Vagina (tissue), 2 donors: ENCODE measurements at regions not wholly inside any gene's neighbourhood (a gene's known extent, or its start where the extent isn't known, plus 50 kb on each side); places are given as distances from the start of the nearest gene placed in this dataset.

ENCODE experiments used
- DNase-seq, 2 donors: peaks; one replicate each; pipeline ENCODE4 v3.0.0-alpha.2; 2017; ENCODE audit errors: extremely low spot score in 2 of 2
- H3K27ac ChIP-seq: fragments of 200-600 bp; sonication (generic); one replicate; pipeline ENCODE4 v1.5.1; 2019
- H3K27me3 ChIP-seq: fragments of 200-600 bp; sonication (generic); one replicate; pipeline ENCODE4 v1.5.1; 2019
- H3K36me3 ChIP-seq, 2 donors: fragments of 200-600 bp; sonication (generic); one replicate each; pipeline ENCODE4 v1.5.1; 2017 to 2019
- H3K4me1 ChIP-seq: fragments of 200-600 bp; sonication (generic); one replicate; pipeline ENCODE4 v1.5.1; 2019
- H3K4me3 ChIP-seq, 2 donors: fragments of 200-600 bp; sonication (generic); 1 replicate in 1 of 2; 2 replicates in 1 of 2; pipeline ENCODE4 v1.5.1; 2016 to 2019
- H3K9me3 ChIP-seq: fragments of 200-600 bp; sonication (generic); one replicate; pipeline ENCODE4 v1.5.1; 2019
- POLR2A ChIP-seq, 2 donors: fragments of 450-650 bp; IDR thresholded peaks; one replicate each; pipeline ENCODE4 v1.6.1; 2017; ENCODE audit warnings: antibody characterized with exemption in 2 of 2, mild to moderate bottlenecking in 2 of 2, moderate library complexity in 2 of 2
- POLR2AphosphoS5 ChIP-seq, 2 donors: sonication (generic); formaldehyde crosslinking; IDR thresholded peaks; one replicate each; pipeline ENCODE4 v1.9.0; 2017; ENCODE audit warnings: antibody characterized with exemption in 2 of 2, mild to moderate bottlenecking in 2 of 2, low read depth in 1 of 2; ENCODE audit not compliant: insufficient read depth in 1 of 2
- intact Hi-C: fragments of 100-400 bp; cut with DNase I; formaldehyde crosslinking; loops from one replicate; pipeline ENCODE4 v1.15.1; 2023
- TF ChIP-seq, protein P1 (sequence below), 3 experiments: fragments of 450-650 bp in 2 of 3; fragments of 200-600 bp in 1 of 3; sonication (generic) in 1 of 3; IDR thresholded peaks; one replicate each; pipeline ENCODE4 v1.5.1; 2017 to 2019; ENCODE audit warnings: antibody characterized with exemption in 3 of 3, mild to moderate bottlenecking in 2 of 3, moderate library complexity in 2 of 3

DNA sequence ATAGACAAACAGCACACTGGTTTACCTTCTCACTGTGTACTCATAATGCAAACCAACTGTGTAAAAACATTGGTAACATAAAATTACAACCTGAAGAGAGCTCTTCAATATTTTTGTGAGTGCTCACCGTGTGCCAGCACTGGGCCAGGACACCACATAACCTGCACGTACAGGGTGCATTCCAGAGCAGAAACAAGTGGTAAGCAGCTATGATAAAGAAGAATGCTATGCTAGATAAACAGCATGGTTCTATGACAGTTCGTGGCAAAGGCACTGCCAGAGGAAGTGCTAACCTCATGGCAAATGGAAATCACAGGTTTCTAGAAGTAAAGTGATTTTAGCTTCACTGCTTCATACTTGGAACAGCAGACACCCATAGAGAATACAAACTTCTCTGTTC is 343.5 kb downstream of the MTX2 start:
- TF ChIP-seq POLR2A (IDR thresholded peaks at IDR 0.05): no peak
- no peak for TF ChIP-seq POLR2AphosphoS5 (IDR thresholded peaks at IDR 0.05; ENCODE audit: insufficient read depth in 1 of 2, low read depth in 1 of 2)
- TF ChIP-seq, protein P1, sequence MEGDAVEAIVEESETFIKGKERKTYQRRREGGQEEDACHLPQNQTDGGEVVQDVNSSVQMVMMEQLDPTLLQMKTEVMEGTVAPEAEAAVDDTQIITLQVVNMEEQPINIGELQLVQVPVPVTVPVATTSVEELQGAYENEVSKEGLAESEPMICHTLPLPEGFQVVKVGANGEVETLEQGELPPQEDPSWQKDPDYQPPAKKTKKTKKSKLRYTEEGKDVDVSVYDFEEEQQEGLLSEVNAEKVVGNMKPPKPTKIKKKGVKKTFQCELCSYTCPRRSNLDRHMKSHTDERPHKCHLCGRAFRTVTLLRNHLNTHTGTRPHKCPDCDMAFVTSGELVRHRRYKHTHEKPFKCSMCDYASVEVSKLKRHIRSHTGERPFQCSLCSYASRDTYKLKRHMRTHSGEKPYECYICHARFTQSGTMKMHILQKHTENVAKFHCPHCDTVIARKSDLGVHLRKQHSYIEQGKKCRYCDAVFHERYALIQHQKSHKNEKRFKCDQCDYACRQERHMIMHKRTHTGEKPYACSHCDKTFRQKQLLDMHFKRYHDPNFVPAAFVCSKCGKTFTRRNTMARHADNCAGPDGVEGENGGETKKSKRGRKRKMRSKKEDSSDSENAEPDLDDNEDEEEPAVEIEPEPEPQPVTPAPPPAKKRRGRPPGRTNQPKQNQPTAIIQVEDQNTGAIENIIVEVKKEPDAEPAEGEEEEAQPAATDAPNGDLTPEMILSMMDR (IDR thresholded peaks at IDR 0.05): no peak
- no peak overlapping the region for H3K27ac ChIP-seq
- H3K4me1 ChIP-seq: peaks cover 14% of the 10 kb centered on the region
- DNase-seq: no peak
- no peaks in the 10 kb centered on the region for H3K9me3 ChIP-seq
- H3K4me3 ChIP-seq: no peak overlapping the region
- H3K36me3 ChIP-seq: no peaks in the 10 kb centered on the region
- no peaks in the 10 kb centered on the region for H3K27me3 ChIP-seq
- intact Hi-C loops: no loop called here

DNA sequence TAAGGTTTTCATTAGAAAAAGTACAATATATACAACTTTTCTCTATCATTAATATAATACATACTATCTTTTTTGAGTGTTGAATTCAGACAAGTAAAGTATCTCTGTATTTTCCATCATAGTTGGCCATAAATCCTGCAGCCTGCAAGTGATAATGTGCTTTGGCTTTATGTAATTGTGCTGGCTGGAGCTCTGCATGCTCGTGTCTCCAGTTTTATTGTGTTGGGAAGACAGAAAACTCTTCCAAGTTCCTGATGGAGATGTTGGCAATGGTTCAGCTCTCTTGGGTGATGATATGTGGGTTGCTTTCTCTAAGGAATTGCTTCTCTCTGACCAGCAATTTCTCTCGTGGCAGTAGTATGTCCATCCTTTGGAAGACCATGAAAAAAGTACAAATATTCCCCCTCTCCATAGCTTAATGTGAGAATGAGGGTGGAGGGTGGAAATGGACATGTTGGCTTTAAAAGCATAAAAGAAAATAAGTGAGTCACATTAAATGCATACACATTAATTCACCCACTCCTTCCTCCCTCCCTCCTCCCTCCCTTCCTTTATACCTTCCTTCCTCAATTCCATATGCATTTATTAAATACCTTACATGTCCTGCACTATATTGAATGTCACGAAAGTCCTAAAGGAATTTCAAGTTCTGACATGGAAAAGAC is 344.2 kb downstream of the MTX2 start:
- Histone ChIP-seq H3K4me3 (no peak overlapping the region), H3K27ac (no peak overlapping the region), H3K36me3 (no peaks in the 10 kb centered on the region), H3K9me3 (no peaks in the 10 kb centered on the region), H3K4me1 (peaks cover 14% of the 10 kb centered on the region), H3K27me3 (no peaks in the 10 kb centered on the region)
- no peak for TF ChIP-seq POLR2AphosphoS5 (IDR thresholded peaks at IDR 0.05; ENCODE audit: insufficient read depth in 1 of 2, low read depth in 1 of 2)
- TF ChIP-seq, protein P1 (IDR thresholded peaks at IDR 0.05): no peak
- no peak for TF ChIP-seq POLR2A (IDR thresholded peaks at IDR 0.05)
- DNase-seq: no peak
- intact Hi-C loops: no loop called here

DNA sequence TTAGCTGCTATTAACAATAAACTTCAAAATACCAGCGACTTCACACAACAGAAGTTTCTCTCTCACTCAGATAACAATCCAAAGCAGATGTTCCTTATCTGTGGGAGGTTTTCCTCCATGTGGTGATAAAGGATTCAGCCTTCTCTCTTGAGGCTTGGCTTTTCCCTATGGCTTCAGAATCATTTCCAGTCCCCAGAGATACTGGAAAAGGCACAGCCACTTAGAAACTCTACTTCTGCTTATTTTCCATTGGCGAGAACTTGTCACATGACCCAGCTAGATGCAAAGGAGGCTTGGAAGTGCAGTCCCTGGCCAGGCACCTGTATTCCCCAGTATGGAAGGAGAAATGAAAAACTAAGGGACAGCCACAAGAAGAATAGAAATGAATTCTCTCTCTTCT is 344.8 kb downstream of the MTX2 start:
- no peak overlapping the region for H3K27ac ChIP-seq
- TF ChIP-seq, protein P1 (IDR thresholded peaks at IDR 0.05): no peak
- TF ChIP-seq POLR2A (IDR thresholded peaks at IDR 0.05): no peak
- peaks cover 14% of the 10 kb centered on the region for H3K4me1 ChIP-seq
- H3K36me3 ChIP-seq: no peaks in the 10 kb centered on the region
- H3K4me3 ChIP-seq: no peak overlapping the region
- no peaks in the 10 kb centered on the region for H3K27me3 ChIP-seq
- H3K9me3 ChIP-seq: no peaks in the 10 kb centered on the region
- DNase-seq: no peak
- intact Hi-C loops: no loop called here

DNA sequence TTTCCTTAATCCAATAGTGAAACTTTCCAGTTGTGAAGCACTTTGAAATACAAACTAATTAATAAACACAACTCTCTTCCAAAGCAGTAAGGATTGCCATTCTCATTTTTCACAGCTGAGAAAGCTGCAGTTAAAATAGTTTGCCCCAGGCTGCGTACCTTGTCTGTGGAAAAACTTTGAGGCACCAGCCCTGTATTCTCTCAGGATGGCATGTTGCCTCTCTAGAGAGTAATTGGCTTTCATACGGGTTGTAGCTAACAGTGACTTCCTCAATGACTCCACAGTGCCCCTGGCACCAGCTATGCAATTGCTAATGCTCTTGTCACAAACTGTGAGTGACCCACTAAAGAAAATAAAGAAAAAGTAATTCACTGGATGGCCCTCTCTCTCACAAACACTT is 345.7 kb downstream of the MTX2 start:
- H3K9me3 ChIP-seq: no peaks in the 10 kb centered on the region
- no peak for TF ChIP-seq POLR2AphosphoS5 (IDR thresholded peaks at IDR 0.05; ENCODE audit: insufficient read depth in 1 of 2, low read depth in 1 of 2)
- TF ChIP-seq, protein P1 (IDR thresholded peaks at IDR 0.05): no peak
- no peak for TF ChIP-seq POLR2A (IDR thresholded peaks at IDR 0.05)
- intact Hi-C loops: no loop called here

DNA sequence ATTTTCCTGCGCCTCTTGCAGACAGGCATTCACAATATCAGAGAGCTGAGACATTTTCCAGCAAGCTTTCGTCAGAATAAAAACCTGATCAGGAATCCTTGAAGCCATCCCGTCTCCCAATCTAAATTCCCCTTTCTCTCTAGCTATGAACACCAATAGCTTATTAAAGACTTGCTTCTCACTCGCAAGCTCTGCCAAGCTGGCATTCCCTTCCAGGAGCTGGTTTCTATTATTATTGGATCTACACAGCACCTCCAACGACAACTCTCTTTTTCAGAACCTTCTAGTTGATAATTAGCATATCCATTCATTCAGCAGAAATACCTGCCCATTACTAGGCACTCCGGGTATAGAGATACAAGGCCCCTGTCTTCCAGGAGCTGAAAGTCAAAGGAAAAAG is 350.3 kb downstream of the MTX2 start:
- H3K4me3 ChIP-seq: no peak overlapping the region
- H3K36me3 ChIP-seq: no peaks in the 10 kb centered on the region
- intact Hi-C loops: no loop called here
- TF ChIP-seq POLR2A (IDR thresholded peaks at IDR 0.05) (no peak), POLR2AphosphoS5 (IDR thresholded peaks at IDR 0.05; ENCODE audit: insufficient read depth in 1 of 2, low read depth in 1 of 2) (no peak)
- TF ChIP-seq, protein P1 (IDR thresholded peaks at IDR 0.05): no peak
- DNase-seq: no peak
- no peaks in the 10 kb centered on the region for H3K27me3 ChIP-seq
- H3K27ac ChIP-seq: no peak overlapping the region
- H3K4me1 ChIP-seq: no peaks in the 10 kb centered on the region
- no peaks in the 10 kb centered on the region for H3K9me3 ChIP-seq

More for the DNA sequence above, 345.7 kb downstream of the MTX2 start:
- H3K36me3 ChIP-seq: no peaks in the 10 kb centered on the region
- H3K4me3 ChIP-seq: no peak overlapping the region
- H3K4me1 ChIP-seq: peaks cover 14% of the 10 kb centered on the region
- H3K27me3 ChIP-seq: no peaks in the 10 kb centered on the region
- DNase-seq: no peak
- no peak overlapping the region for H3K27ac ChIP-seq
